ENCODE measurements at regions not wholly inside any gene's neighbourhood (a gene's known extent, or its start where the extent isn't known, plus 50 kb on each side); places are given as distances from the start of the nearest gene placed in this dataset.
"Not testable (repeated sequence)": the region's sequence is repeated elsewhere in the genome, so short reads cannot be mapped to it uniquely, and the experiment has no call there.

DNA sequence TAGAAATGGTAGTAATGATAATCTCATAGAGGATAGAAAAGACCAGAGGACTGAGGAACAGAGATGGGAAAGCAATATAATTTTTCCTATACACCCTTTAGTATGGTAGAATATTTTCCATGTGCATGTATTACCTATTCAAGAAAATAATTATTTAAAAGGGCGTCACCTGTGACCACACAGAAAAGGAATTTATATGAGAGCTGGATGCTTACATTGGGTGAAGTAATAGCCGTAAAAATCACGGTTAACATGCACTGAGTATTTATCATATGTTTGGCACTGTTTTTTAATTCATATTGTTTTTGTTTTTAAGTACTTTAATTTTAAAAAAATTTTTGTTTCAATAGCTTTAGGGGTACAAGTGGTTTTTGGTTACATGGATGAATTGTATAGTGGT lies 195.1 kb downstream of the IPMK start:
- intact Hi-C loops (cut with DNase I) = no loop called here
- no peak for ATAC-seq
- no peak for DNase-seq

DNA sequence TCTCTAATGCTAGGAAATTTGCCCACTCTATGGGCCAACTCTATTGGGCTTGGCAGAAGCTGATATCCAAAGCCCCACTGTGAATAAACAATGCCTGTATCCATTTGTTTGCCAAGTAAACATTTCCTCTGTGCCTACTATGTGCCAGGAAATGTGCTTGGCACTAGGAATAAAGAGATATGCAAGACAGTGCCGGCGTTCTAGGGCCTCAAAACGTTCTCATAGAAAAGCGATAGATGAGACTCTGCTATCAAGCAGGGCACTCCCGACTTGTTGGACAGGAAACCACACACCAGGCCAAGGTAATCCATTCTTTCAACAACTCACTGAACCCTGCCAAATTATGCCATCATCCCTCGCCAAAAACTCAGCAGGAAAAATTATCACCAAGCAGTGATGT lies 196.7 kb downstream of the IPMK start:
- intact Hi-C loops (cut with DNase I) = no loop called here
- ATAC-seq = no peak
- DNase-seq = no peak

DNA sequence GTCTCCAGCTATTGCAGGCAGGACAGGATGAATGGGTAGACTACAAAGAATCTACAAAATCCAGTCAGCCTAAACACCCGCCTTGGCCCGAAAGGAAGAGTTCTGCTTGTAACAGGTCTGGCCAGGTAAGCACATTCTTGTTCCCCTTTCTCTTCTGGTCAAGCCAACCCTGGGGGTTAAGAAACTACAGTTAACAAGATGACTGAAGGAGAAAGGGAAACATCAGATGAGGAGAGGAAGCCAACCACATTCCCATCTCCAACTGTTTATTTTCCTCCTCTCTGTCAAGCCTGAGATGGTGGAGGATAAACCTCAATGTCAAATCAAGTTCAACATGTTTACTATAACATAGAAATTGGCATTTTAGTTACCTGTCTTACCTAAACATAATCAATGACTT lies 198.9 kb downstream of the IPMK start:
- intact Hi-C loops (cut with DNase I) = no loop called here
- DNase-seq (no peak), ATAC-seq (no peak)

DNA sequence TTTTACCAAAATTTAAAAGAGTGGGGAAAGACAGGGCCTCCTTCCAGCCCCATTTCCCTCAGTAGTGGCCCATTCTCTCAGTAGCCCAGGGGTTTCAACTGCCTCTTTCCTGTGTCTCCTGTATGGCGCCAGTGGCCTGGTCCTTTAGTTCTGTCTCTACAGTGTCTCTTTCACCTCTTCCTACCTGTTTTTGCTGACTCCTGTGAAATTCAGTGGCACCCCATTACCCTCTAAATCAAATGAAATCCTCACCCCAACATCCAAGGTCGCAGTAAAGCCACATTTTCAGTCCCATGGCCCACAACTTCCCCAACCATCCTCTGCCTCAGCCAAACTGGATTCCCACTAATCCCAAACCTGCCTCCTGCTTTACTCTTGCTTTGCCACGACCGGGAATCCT lies 200.7 kb downstream of the IPMK start:
- intact Hi-C loops (cut with DNase I) = no loop called here
- DNase-seq = no peak
- ATAC-seq = no peak

DNA sequence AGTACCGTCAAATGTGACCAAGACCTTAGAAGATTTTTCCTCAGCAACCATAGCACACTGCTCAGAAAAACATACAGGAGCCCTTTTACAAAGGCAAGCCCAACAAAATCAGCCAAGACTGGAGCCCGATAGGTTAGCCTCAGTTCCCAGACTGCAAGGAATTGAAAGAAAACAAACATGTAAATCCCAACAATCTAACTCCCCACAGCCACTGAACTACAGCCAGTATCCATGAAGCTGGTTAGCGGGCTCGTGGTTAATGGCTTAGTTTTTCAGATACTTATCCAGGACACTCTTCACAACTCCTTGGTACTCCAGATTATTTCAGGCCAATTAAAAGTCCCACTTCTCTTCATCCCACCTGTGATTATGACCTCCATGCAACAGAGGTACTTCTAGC lies 201.6 kb downstream of the IPMK start:
- DNase-seq (no peak), ATAC-seq (no peak)
- intact Hi-C loops (cut with DNase I) = no loop called here

DNA sequence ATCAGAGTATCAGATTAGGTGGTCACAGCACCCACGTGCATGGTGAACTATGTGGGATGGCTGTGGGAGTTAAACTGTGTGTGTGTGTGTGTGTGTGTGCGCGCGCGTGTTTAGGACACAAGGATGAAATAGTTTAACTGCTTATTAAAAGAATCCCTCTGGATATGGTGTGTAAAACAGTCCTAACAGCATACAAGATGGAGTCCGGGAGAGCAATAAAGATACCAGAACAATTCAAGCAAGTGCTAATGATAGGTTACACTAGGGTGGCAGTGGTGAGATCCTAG lies 202.2 kb downstream of the IPMK start:
- intact Hi-C loops (cut with DNase I) = no loop called here
- DNase-seq (no peak), ATAC-seq (no peak)

DNA sequence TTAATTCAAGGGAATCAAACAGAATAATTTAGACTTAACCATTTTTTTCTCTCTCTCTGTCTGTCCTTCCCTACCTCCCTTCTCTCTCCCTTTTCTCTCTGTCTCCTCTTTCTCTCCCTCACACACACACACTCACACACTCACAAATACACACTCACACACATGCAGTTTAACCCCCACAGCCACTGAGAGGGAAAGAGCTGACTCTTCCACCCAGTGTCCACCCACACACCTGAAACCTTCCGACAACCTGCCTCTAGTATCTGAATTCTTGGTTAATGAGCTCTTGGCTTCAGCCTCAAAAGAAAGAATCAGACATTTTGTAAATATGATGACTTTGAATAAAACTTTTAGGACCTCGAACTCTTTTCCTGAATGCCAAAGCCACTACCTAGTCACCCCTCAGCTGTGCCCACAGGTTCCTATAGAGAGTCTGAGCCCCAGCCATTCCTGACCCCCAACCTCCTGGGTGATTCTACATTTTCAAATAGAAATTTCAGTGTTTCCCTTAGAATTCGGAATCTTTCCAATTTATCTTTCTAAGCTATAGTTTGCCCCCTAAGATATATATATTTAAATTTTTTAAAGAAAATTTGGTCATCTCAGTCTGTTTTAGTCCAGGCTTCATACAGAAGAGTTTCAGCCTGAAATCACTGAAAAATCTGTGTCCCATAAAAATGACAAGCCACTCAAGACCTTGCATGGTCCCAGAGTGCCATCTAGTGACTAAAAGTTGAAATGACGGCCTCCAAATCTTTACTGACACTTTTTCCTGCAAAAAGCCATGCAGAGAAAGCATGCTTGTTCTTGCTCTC lies 202.8 kb downstream of the IPMK start:
- DNase-seq (no peak), ATAC-seq (no peak)
- intact Hi-C loops (cut with DNase I) = loop anchor here in 1 of 2 donors (5.0 kb wide), 1 partner anchor 723 kb away; no protein-coding TSS in a partner anchor

DNA sequence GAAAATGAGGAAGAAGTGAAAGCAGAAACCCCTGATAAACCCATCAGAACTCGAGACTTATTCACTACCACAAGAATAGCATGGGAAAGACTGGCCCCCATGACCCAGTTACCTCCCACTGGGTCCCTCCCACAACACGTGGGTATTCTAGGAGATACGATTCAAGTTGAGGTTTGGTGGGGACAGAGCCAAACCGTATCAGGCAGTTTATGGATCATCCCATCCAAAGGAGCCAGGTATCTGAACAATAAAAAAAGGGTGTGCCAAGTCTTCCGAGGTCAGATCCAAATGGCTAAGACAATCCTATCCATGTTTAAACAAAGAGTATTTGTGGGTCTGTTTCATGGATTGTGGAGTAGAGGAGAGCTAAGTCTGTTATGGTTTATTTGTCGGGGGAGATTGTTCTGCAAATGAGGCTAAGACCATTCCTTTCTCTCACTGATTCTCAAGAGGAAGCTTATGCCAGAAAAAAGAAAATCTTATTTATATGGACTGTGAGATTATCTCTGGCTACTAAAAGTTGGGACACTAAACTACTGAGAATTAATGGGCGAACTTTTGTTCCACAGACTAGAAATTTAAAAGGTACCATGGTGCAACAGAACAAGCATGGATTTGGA lies 203.7 kb downstream of the IPMK start:
- ATAC-seq = no peak
- intact Hi-C loops (cut with DNase I) = loop anchor here in 1 of 2 donors (5.0 kb wide), 1 partner anchor 722 kb away; no protein-coding TSS in a partner anchor
- DNase-seq = no peak

DNA sequence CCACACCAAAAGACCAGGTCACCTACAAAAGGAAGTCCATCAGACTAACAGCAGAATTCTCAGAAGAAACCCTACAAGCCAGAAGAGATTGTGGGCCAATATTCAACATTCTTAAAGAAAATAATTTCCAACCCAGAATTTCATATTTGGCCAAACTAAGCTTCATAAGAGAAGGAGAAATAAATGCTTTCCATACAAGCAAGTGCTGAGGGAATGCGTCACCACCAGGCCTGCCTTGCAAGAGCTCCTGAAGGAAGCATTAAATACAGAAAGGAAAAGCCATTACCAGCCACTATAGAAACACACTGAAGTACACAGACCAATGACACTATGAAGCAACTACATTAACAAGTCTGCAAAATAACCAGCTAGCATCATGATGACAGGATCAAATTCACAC lies 209.0 kb downstream of the IPMK start:
- DNase-seq; intact Hi-C loops (cut with DNase I); ATAC-seq: not testable (repeated sequence)

DNA sequence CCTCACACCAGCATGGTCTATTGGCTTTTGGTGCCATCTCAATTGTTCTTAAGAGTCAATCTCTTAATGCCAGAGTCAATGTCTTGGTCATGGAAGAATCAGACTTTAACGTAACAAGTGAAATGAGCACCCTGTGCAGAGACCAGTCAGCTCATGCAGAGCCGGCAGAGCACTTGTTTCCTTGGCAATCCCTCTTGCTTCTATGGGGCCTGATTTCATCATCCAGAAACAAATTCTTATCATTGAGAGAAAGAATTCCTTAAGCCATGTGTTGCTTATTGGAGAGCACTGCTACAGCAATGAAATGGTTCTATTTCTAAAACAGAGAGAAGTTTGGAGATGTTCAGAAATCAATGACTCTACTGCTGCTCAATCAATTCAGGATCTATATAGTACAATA lies 212.8 kb downstream of the IPMK start:
- ATAC-seq (no peak), DNase-seq (no peak)
- intact Hi-C loops (cut with DNase I) = no loop called here

DNA sequence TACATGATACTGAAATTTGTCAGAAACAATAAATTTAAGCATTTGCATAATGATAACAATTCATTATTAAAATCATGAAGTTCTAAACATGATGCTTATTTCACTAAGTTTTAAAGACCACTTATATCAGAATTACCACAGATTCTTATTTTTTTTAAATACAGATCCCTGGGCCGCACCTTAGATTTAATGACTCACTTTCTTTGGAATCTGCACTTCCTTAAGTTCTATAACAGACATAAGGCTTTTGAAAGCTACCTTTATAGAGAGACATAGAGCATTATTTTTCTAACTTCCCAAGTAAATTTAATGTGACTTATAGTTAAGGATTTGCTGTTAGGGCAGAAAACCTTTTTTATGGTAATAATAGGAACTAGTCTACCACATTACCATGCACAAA lies 214.9 kb downstream of the IPMK start:
- DNase-seq (no peak), ATAC-seq (no peak)
- intact Hi-C loops (cut with DNase I) = no loop called here

DNA sequence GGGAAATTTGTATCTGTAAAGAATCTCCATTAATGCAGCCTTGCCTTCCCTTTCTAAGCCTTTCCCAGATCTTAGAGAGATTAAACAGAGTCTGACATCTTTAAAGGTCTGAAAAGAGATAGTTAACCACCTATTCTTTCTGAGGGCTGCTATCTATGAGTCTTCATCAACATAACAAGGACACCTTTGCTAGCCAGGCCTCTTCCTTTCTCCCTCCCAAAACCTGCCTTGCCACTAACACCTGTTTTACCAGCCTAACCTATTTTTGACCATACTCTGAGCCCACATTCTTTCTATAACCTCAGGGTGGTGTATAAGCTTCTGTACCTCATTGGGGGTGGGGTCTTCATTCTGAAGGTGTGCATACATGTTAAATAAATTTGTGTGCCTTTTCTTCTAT lies 217.1 kb downstream of the IPMK start:
- DNase-seq = no peak
- ATAC-seq = no peak
- intact Hi-C loops (cut with DNase I) = no loop called here

DNA sequence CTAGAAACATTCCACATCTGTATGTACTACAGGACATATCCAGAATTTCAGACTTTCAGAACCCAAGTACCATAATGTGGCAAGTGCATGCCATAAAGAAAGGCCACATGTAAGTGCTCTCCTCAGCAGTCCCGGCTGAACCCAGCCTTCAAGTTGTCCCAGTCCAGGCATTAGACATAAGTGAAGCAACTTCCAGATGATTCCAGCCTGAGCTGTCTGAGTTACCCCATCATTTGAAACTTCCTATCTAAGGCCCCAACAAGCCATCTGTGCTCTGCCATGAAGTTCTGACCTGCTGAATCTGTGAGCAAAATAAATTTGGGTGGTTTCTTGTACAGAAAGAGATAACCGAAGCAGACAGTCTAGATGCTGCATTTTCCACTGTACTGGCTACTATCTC lies 218.8 kb downstream of the IPMK start:
- intact Hi-C loops (cut with DNase I) = no loop called here
- ATAC-seq = no peak
- no peak for DNase-seq

DNA sequence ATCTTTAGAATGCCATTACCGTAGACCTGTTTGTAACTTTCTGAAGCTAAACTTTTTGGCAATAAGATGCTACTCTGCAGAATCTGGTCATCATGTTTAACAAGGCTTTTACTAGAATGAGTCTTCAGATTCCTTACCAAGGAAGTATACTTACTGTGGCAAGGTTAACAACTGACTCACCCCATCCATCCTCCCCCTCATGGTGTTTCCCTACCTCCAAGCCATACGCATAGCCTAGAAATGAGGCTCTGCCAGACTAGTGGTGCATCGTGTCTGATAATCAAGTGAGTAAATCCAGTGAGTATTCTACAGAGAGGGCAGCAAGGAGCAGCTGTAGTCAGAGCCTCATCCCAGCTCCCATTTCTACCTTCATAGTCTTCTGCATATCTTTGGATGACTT lies 223.6 kb downstream of the IPMK start:
- no peak for DNase-seq
- ATAC-seq = peak in 1 of 2 donors; percentile 77
- intact Hi-C loops (cut with DNase I) = no loop called here

DNA sequence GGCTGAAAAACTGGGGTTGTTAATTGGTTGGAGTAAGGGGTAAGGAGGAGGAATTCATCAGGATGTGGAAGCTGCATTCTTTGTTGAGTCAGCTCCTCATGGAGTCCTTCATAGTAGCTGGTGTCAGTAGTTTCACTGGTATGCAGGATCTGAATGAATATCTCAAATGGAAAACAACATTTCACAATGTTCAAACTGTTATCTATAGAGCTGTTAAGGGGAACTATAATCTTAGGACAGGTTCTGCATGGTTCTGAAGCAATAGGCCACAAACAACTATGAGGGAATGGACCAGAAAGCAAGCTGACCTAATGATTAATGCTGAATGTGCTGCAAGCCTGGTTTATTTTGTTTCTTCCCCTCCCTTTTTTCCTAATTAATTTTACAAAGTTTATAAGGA lies 225.8 kb downstream of the IPMK start:
- ATAC-seq (no peak), DNase-seq (no peak)
- intact Hi-C loops (cut with DNase I) = no loop called here

DNA sequence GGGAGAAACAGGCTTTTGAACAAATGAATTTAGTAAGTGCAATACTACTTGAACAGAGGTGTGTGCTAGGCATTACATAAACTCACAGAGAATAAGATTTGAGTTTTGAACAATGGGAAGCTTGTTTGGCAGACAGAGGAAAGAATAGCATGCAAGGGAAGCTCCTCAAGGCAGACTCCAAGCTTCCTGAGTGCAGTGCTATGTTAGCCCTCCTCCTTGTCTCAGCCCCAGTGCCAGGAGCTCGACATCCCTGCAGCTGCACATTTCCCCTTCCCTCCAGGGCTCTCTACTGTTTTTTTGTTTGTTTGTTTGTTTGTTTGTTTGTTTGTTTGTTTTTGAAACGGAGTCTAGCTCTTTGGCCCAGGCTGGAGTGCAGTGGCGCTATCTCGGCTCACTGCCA lies 237.5 kb downstream of the IPMK start:
- intact Hi-C loops (cut with DNase I) = no loop called here
- ATAC-seq (no peak), DNase-seq (no peak)

DNA sequence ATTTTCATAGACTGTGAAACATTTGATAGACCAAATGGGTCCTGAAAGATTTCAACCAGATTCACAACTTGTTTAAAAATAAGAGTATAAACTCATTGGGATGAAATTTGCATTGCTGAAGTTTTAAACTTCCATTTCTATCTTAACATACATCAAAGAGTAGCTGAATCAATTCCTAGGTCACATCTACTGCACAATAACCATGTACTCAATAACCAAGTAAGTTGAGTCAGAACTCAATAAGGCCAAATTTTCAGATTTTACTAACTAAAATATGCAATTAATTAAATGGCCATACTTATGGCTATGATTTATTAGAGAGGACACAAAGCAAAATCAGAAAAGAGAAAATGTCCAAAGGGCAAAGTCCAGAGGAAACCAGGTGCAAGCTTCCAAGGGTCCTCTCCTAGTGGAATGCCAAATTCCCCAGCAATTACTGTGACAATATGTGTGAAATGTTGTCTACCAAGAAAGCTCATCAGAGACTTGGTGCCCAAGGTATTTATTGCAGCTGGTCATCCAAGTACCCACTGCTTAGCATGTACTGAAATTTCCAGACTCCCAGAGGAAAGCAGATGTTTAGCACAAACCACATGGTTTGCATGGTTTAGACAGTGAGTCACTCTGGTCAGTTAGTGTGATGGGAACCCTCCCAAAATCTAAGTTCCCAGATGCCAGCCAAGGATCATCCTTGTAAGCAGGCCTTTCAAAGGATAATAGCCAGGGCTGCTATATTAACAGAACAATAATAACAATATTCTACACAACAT lies 238.9 kb downstream of the IPMK start:
- DNase-seq (no peak), ATAC-seq (peak in 1 of 2 donors; percentile 77)
- intact Hi-C loops (cut with DNase I) = no loop called here

DNA sequence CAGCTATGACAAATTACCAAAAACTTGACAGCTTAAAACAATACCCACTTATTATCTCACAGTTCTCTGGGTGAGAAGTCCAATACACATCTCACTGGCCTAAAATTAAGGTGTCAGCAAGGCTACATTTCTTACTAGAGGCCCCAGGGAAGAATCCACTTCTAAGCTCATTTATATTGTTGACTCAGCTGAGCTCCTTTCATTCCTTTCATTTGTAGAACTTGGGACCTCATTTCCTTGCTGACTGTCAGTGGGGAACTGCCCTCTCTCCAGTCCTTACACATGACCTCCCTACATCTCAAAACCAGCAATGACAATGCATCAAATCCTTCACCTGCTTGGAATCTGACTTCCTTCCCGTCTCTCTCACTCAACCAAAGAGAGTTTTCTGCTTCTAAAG lies 240.3 kb downstream of the IPMK start:
- no peak for ATAC-seq
- DNase-seq = no peak
- intact Hi-C loops (cut with DNase I) = no loop called here

DNA sequence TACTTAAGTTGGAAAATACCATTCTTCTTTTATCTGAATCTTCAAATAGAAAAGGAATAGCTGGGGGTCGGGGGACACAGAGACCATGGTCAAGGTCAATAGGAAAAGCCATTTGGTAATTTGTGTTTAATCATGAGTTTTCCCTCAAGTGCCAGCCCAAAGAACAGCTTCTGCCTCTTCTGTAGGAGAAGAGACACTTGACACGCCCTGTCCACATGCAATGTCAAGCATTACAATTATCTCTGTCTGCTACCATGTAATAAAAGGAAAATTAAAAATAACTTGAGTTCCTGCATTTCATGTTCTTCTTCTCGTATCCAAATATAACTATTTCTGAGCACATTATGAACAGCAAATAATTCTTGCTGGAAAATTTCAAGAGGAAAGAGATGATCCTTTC lies 241.7 kb downstream of the IPMK start:
- no peak for ATAC-seq
- intact Hi-C loops (cut with DNase I) = no loop called here

DNA sequence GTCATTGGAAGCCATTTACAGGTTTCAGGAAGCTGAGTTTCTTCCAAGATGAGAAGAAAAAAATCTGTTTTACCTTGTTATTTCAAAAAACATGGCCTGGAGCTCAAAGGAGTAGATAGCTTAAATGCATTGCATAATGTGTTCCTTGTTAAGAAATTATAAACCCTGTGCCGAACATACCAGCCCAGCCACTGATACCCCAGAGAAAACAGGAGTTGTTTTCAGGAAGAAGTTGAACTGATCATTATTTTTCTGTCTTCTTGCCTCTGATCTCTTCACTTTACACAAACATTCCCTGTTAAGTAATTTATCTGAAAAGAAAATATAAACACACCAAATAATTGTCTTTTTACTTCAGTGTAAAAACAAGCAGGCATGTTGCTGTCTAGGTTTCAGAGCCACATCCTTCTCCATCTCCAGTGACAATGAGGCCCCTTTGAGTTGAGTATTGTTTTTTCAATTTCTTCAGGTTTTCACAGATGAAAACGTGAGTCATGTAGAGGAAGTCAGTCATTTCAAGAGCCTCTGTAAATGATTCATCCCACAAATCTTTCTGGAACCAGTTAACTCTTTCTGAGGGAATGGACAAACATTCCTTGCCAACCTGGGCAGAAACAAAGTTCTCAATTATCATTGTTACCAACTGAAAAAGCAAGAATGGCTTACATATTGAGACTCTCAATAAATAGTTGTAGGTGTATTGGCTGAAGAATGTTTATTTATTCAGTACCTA lies 244.2 kb downstream of the IPMK start:
- ATAC-seq = peak in 1 of 2 donors; percentile 70
- no peak for DNase-seq
- intact Hi-C loops (cut with DNase I) = no loop called here

More for the DNA sequence above, 241.7 kb downstream of the IPMK start:
- DNase-seq = no peak
